ENCODE measurements at regions not wholly inside any gene's neighbourhood (a gene's known extent, or its start where the extent isn't known, plus 50 kb on each side); places are given as distances from the start of the nearest gene placed in this dataset.

DNA sequence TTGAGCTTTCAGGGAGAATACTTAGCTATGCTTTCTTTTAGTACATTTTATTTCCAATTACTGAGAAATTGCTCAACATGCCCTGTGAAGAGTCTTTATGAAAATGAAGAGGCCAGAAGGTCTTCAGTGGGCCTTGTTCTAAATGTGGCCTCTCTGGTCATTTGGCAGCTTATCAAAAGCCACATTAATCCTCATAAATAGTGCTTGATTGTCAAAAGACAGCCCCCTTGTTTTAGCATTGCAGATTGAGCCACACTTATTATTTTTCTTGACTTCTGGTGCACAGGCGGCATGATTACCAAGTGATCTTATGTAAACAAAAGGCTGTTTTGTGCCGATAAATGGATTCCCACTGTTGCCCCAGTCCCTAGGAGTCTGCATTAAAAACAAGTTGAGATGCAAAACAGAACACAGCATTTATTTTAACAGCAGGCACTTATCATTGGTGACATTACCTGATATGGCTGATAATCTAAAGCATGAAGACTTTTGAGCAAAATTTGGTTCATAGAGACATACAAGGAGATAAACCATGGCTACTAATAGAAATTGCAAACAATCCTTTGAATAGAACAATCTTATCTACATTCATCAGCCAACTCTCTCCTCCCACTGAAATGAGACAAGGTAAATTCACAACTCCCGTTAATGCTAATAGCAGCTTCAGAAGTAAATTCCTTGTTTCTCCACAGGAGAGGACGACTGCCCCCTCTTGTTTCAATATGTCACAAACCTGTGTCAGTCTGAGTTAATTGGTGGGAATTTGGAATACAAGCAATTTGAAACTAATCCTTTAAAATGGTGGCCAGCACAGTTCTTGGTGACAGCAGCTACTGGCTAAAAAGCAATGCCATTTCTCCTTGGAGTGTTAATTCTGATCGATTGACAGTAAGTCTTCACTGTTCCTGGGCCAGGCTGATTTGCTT is 194.3 kb downstream of the NSUN3 start:
- Histone ChIP-seq H3K36me3 (ENCODE audit: control insufficient read depth in 5 of 5, insufficient read depth in 5 of 5, low read length in 5 of 5) (no peaks in the 10 kb centered on the region), H3K27ac (ENCODE audit: low read depth, low read length) (no peak overlapping the region), H3K9ac (ENCODE audit: low read length in 5 of 5) (no peak overlapping the region)

DNA sequence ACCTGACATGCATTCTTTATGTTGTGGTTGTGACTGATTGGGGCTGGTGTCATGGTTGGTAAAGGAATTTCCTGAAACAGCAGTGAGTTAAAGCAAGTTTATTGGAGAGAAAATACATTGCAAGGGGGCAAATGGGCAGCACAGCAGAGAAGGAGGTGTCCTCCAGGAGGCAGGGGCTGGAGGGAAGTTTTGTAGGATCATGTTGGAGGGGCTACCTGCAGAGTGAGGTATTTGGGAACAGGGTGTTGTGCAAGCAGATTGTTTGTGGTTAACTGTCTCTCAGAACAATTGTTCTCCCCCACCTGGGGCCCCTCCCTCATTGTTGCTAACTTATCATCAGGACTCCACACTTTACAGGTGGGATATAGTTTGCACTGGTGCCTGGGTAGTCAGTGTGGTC is 196.0 kb downstream of the NSUN3 start:
- H3K9ac ChIP-seq (ENCODE audit: low read length in 5 of 5): no peak overlapping the region
- no peaks in the 10 kb centered on the region for H3K9me3 ChIP-seq (ENCODE audit: control insufficient read depth in 5 of 5, low read length in 5 of 5)
- no peaks in the 10 kb centered on the region for H3K4me1 ChIP-seq (ENCODE audit: control insufficient read depth in 5 of 5, insufficient read depth in 5 of 5, low read length in 5 of 5)
- H3K27me3 ChIP-seq (ENCODE audit: control insufficient read depth in 5 of 5, insufficient read depth in 4 of 5, low read length in 5 of 5): no peaks in the 10 kb centered on the region
- H3K27ac ChIP-seq (ENCODE audit: low read depth, low read length): no peak overlapping the region
- H3K4me3 ChIP-seq (ENCODE audit: low read depth in 1 of 5, low read length in 5 of 5): no peak overlapping the region
- no peaks in the 10 kb centered on the region for H3K36me3 ChIP-seq (ENCODE audit: control insufficient read depth in 5 of 5, insufficient read depth in 5 of 5, low read length in 5 of 5)

More for the DNA sequence above, 194.3 kb downstream of the NSUN3 start:
- Histone ChIP-seq H3K27me3 (ENCODE audit: control insufficient read depth in 5 of 5, insufficient read depth in 4 of 5, low read length in 5 of 5) (no peaks in the 10 kb centered on the region), H3K4me1 (ENCODE audit: control insufficient read depth in 5 of 5, insufficient read depth in 5 of 5, low read length in 5 of 5) (no peaks in the 10 kb centered on the region), H3K4me3 (ENCODE audit: low read depth in 1 of 5, low read length in 5 of 5) (no peak overlapping the region), H3K9me3 (ENCODE audit: control insufficient read depth in 5 of 5, low read length in 5 of 5) (no peaks in the 10 kb centered on the region)

DNA sequence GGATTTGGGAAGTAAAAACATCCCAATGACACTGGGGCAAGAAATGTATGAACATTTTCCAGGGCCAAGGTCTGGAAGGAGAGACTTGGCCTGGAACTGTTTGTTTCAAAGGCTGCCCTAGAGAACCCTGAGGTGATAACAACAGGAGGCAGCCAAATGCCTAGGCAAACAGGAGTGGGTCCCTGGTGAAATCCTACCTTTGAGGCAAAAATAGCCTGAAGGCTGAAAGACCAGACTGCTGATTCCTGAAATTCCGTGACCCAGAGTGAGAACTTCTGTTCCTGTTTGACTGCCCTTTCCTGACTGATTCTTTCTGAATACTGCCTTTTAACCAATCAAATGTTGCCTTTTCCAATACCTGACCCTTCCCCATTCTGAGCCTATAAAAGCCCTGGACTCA is 196.4 kb downstream of the NSUN3 start:
- H3K36me3 ChIP-seq (ENCODE audit: control insufficient read depth in 5 of 5, insufficient read depth in 5 of 5, low read length in 5 of 5): no peaks in the 10 kb centered on the region
- H3K27me3 ChIP-seq (ENCODE audit: control insufficient read depth in 5 of 5, insufficient read depth in 4 of 5, low read length in 5 of 5): no peaks in the 10 kb centered on the region
- no peak overlapping the region for H3K4me3 ChIP-seq (ENCODE audit: low read depth in 1 of 5, low read length in 5 of 5)
- no peaks in the 10 kb centered on the region for H3K4me1 ChIP-seq (ENCODE audit: control insufficient read depth in 5 of 5, insufficient read depth in 5 of 5, low read length in 5 of 5)
- no peak overlapping the region for H3K27ac ChIP-seq (ENCODE audit: low read depth, low read length)
- H3K9me3 ChIP-seq (ENCODE audit: control insufficient read depth in 5 of 5, low read length in 5 of 5): no peaks in the 10 kb centered on the region
- no peak overlapping the region for H3K9ac ChIP-seq (ENCODE audit: low read length in 5 of 5)

DNA sequence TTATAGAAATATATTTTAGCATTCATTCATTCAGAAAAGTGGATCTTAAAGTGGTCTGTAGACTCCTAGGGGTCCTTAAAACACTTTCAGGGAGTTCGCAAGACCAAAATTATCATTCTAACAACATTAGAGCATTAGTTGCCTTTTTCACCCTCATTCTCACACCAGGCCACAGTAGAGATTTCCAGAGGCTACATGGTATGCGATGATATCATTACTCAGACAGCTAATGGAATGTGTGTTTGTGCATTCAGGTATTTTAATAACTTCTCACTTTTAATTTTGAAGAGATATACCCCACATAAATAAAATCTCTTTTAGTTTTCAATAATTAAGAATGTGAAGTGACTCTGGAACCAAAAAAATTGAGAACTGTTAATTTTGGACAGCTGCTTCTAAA is 206.9 kb downstream of the NSUN3 start:
- Histone ChIP-seq H3K4me1 (ENCODE audit: control insufficient read depth in 5 of 5, insufficient read depth in 5 of 5, low read length in 5 of 5) (no peaks in the 10 kb centered on the region), H3K27ac (ENCODE audit: low read depth, low read length) (no peak overlapping the region), H3K27me3 (ENCODE audit: control insufficient read depth in 5 of 5, insufficient read depth in 4 of 5, low read length in 5 of 5) (no peaks in the 10 kb centered on the region), H3K4me3 (ENCODE audit: low read depth in 1 of 5, low read length in 5 of 5) (no peak overlapping the region), H3K36me3 (ENCODE audit: control insufficient read depth in 5 of 5, insufficient read depth in 5 of 5, low read length in 5 of 5) (no peaks in the 10 kb centered on the region), H3K9ac (ENCODE audit: low read length in 5 of 5) (no peak overlapping the region), H3K9me3 (ENCODE audit: control insufficient read depth in 5 of 5, low read length in 5 of 5) (no peaks in the 10 kb centered on the region)

DNA sequence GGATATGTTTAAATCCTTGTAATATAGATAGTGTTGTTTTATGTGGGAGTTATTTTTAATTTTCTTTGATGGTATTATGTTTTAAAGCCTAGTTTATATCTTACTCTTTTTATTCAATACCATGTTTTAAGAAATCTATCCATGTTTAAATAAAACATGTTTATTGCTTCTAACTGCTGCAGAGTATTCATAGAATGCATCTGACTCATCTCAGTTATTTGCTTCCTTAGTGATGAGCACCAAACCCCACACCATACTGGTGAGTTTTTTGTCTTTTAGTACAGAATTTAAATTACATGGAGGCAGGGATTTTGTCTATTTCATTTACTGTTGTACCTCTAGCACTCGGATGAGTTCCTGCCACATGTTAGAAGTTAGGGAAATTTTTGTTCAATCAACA is 209.2 kb downstream of the NSUN3 start:
- H3K4me3 ChIP-seq (ENCODE audit: low read depth in 1 of 5, low read length in 5 of 5): no peak overlapping the region
- H3K27ac ChIP-seq (ENCODE audit: low read depth, low read length): no peak overlapping the region
- no peak overlapping the region for H3K9ac ChIP-seq (ENCODE audit: low read length in 5 of 5)
- H3K9me3 ChIP-seq (ENCODE audit: control insufficient read depth in 5 of 5, low read length in 5 of 5): no peaks in the 10 kb centered on the region
- no peaks in the 10 kb centered on the region for H3K27me3 ChIP-seq (ENCODE audit: control insufficient read depth in 5 of 5, insufficient read depth in 4 of 5, low read length in 5 of 5)
- H3K36me3 ChIP-seq (ENCODE audit: control insufficient read depth in 5 of 5, insufficient read depth in 5 of 5, low read length in 5 of 5): no peaks in the 10 kb centered on the region
- H3K4me1 ChIP-seq (ENCODE audit: control insufficient read depth in 5 of 5, insufficient read depth in 5 of 5, low read length in 5 of 5): no peaks in the 10 kb centered on the region

DNA sequence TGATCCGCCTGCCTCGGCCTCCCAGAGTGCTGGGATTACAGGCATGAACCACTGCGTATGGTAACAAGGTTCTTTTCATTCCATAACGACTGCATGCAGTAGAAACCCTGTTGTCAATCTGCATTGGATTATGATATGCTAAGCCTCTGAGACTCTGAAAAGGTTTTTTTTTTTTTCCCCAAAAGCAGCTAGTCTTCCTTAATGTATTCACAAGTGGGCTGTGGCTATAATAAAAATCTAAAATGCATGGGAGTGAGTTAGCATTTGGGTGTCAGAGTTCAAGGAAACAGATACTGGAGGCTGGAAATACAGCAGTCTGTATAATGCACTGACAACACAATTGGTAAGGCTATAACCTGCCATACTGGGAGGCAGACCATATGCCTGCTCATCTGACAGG is 218.1 kb downstream of the NSUN3 start:
- no peaks in the 10 kb centered on the region for H3K27me3 ChIP-seq (ENCODE audit: control insufficient read depth in 5 of 5, insufficient read depth in 4 of 5, low read length in 5 of 5)
- H3K36me3 ChIP-seq (ENCODE audit: control insufficient read depth in 5 of 5, insufficient read depth in 5 of 5, low read length in 5 of 5): no peaks in the 10 kb centered on the region
- H3K4me3 ChIP-seq (ENCODE audit: low read depth in 1 of 5, low read length in 5 of 5): no peak overlapping the region
- H3K9me3 ChIP-seq (ENCODE audit: control insufficient read depth in 5 of 5, low read length in 5 of 5): no peaks in the 10 kb centered on the region
- no peak overlapping the region for H3K27ac ChIP-seq (ENCODE audit: low read depth, low read length)
- H3K4me1 ChIP-seq (ENCODE audit: control insufficient read depth in 5 of 5, insufficient read depth in 5 of 5, low read length in 5 of 5): no peaks in the 10 kb centered on the region
- no peak overlapping the region for H3K9ac ChIP-seq (ENCODE audit: low read length in 5 of 5)

DNA sequence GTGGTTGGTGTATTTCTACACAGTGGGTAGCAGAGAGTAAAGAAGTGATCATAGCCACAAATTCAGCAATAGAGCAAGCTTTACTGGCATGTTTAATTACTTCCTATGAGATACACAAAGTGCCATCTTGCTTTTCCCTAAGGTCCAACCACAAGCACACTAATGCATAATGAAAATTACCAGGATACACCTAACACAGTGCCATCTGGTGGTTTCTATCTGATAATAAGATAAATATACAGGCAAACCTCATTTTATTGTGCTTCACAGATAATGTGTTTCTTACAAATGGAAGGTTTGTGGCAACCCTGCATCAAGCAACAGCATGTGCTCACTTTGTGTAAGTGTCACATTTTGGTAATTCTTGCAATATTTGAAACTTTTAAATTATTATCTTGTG is 223.0 kb downstream of the NSUN3 start:
- Histone ChIP-seq H3K4me3 (ENCODE audit: low read depth in 1 of 5, low read length in 5 of 5) (no peak overlapping the region), H3K36me3 (ENCODE audit: control insufficient read depth in 5 of 5, insufficient read depth in 5 of 5, low read length in 5 of 5) (no peaks in the 10 kb centered on the region), H3K27me3 (ENCODE audit: control insufficient read depth in 5 of 5, insufficient read depth in 4 of 5, low read length in 5 of 5) (no peaks in the 10 kb centered on the region), H3K9ac (ENCODE audit: low read length in 5 of 5) (no peak overlapping the region), H3K27ac (ENCODE audit: low read depth, low read length) (no peak overlapping the region), H3K9me3 (ENCODE audit: control insufficient read depth in 5 of 5, low read length in 5 of 5) (no peaks in the 10 kb centered on the region), H3K4me1 (ENCODE audit: control insufficient read depth in 5 of 5, insufficient read depth in 5 of 5, low read length in 5 of 5) (no peaks in the 10 kb centered on the region)

DNA sequence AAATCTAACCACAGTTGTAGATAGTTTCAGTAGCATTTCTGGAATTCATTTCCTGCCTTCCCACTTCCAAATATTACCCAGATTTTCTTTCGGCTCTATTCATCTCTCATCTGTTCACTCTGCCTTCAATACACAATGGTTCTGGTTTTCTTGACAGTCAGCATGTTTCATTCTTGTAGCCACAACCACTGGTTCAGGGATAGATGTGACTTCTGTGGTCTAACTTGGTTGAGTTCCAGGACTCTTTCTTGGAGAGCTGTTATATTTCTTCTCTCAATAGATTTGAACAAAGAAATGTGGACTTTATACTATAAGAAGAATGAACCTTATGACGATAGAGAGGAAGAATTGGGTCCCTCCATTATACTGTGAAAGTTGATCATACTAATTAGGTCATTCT is 228.8 kb downstream of the NSUN3 start:
- no peak overlapping the region for H3K4me3 ChIP-seq (ENCODE audit: low read depth in 1 of 5, low read length in 5 of 5)
- no peak overlapping the region for H3K9ac ChIP-seq (ENCODE audit: low read length in 5 of 5)
- H3K9me3 ChIP-seq (ENCODE audit: control insufficient read depth in 5 of 5, low read length in 5 of 5): no peaks in the 10 kb centered on the region
- H3K27me3 ChIP-seq (ENCODE audit: control insufficient read depth in 5 of 5, insufficient read depth in 4 of 5, low read length in 5 of 5): no peaks in the 10 kb centered on the region
- H3K4me1 ChIP-seq (ENCODE audit: control insufficient read depth in 5 of 5, insufficient read depth in 5 of 5, low read length in 5 of 5): no peaks in the 10 kb centered on the region
- no peaks in the 10 kb centered on the region for H3K36me3 ChIP-seq (ENCODE audit: control insufficient read depth in 5 of 5, insufficient read depth in 5 of 5, low read length in 5 of 5)
- no peak overlapping the region for H3K27ac ChIP-seq (ENCODE audit: low read depth, low read length)

DNA sequence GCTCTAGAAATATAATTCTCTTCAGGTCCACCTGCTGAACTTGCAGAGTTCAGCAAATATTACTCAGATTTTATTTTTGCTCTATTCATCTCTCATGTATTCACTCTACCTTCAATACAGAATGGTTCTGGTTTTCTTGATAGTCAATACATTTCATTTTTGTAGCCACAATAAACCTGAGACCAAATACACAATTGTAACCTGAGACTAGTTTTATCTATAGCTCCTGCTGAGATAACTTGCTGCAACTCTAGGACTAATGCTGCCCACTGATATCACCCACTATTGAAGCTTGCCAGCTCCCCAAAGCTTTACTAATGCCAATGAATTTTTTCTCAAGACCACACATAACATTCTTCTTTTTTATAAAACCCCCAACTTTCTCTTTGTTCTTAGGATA is 229.3 kb downstream of the NSUN3 start:
- Histone ChIP-seq H3K9ac (ENCODE audit: low read length in 5 of 5) (no peak overlapping the region), H3K36me3 (ENCODE audit: control insufficient read depth in 5 of 5, insufficient read depth in 5 of 5, low read length in 5 of 5) (no peaks in the 10 kb centered on the region), H3K4me1 (ENCODE audit: control insufficient read depth in 5 of 5, insufficient read depth in 5 of 5, low read length in 5 of 5) (no peaks in the 10 kb centered on the region), H3K27ac (ENCODE audit: low read depth, low read length) (no peak overlapping the region), H3K4me3 (ENCODE audit: low read depth in 1 of 5, low read length in 5 of 5) (no peak overlapping the region), H3K27me3 (ENCODE audit: control insufficient read depth in 5 of 5, insufficient read depth in 4 of 5, low read length in 5 of 5) (no peaks in the 10 kb centered on the region), H3K9me3 (ENCODE audit: control insufficient read depth in 5 of 5, low read length in 5 of 5) (no peaks in the 10 kb centered on the region)

DNA sequence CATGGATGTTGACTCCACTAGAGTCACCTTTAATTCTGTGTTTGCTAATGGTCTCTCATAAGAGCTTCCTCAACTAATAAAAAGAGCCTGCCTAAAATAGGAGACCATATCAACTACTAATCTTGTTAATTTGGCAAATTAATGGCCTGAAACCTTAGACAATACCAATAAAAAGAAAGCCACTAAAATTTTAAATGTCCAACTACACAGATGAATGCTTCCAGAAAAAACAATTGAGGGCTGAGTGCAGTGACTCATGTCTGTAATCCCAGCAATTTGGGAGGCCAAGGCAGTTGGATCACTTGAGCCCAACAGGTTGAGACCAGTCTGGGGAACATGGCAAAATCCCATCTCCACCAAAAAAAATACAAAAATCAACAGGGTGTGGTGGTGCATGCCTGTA is 230.9 kb downstream of the NSUN3 start:
- no peak overlapping the region for H3K4me3 ChIP-seq (ENCODE audit: low read depth in 1 of 5, low read length in 5 of 5)
- H3K9ac ChIP-seq (ENCODE audit: low read length in 5 of 5): no peak overlapping the region
- H3K27me3 ChIP-seq (ENCODE audit: control insufficient read depth in 5 of 5, insufficient read depth in 4 of 5, low read length in 5 of 5): no peaks in the 10 kb centered on the region
- no peaks in the 10 kb centered on the region for H3K36me3 ChIP-seq (ENCODE audit: control insufficient read depth in 5 of 5, insufficient read depth in 5 of 5, low read length in 5 of 5)
- H3K27ac ChIP-seq (ENCODE audit: low read depth, low read length): no peak overlapping the region
- no peaks in the 10 kb centered on the region for H3K4me1 ChIP-seq (ENCODE audit: control insufficient read depth in 5 of 5, insufficient read depth in 5 of 5, low read length in 5 of 5)
- no peaks in the 10 kb centered on the region for H3K9me3 ChIP-seq (ENCODE audit: control insufficient read depth in 5 of 5, low read length in 5 of 5)

Data from subcutaneous abdominal adipose tissue (tissue), 5 donors.